RWPE1 (cell line): ENCODE measurements at regions not wholly inside any gene's neighbourhood (a gene's known extent, or its start where the extent isn't known, plus 50 kb on each side); places are given as distances from the start of the nearest gene placed in this dataset.

Source experiments
- CTCF ChIA-PET: fragments of 350-600 bp; sonication (Branson Sonifier 250); formaldehyde crosslinking; extraction: SDS; loops from one replicate; lab custom pipeline; 2021; lab: Yijun Ruan, JAX
- POLR2A ChIA-PET: fragments of 400-600 bp; formaldehyde crosslinking; extraction: SDS; loops from one replicate; lab custom pipeline; 2020; ENCODE audit warnings: antibody characterized with exemption; ENCODE audit not compliant: low non-redundant PET; lab: Yijun Ruan, JAX
- DNase-seq: peaks from one replicate; pipeline ENCODE4 v3.0.0; 2012; ENCODE audit warnings: low spot score
- H3K27ac ChIP-seq: fragments of 450-650 bp; 2 replicates; pipeline ENCODE4 v1.5.1; 2017
- CTCF ChIP-seq: fragments of 450-650 bp; conservative IDR thresholded peaks from 2 replicates; pipeline ENCODE4 v1.5.1; 2017; ENCODE audit warnings: low read depth, mild to moderate bottlenecking

- POLR2A ChIA-PET: no interaction called here
- no peak for DNase-seq
- no peak for TF ChIP-seq CTCF
- CTCF ChIA-PET: no interaction called here
- H3K27ac ChIP-seq: no peak overlapping the region
Observed at GRCh38 chr15:58329211-58329610, 102.6 kb upstream of the LIPC start.

GRCh38 chr15:58329781-58330671, 101.8 kb upstream of the LIPC start:
- peak overlapping the region; percentile 79 for H3K27ac ChIP-seq
- no peak for DNase-seq
- no peak for TF ChIP-seq CTCF
- POLR2A ChIA-PET: no interaction called here
- CTCF ChIA-PET: interaction anchor here (0.6 kb wide), 1 partner anchor 416 kb away, joined by 3 read pairs; no protein-coding TSS in a partner anchor

GRCh38 chr15:58330741-58331559, 100.8 kb upstream of the LIPC start:
- peak overlapping the region; percentile 79 for H3K27ac ChIP-seq
- no peak for TF ChIP-seq CTCF
- ChIA-PET POLR2A (no interaction called here), CTCF (interaction anchor here (0.6 to 1.4 kb wide), 2 partner anchors 28 to 72 kb away, joined by 3 read pairs; no protein-coding TSS in a partner anchor)
- DNase-seq: no peak

- POLR2A ChIA-PET: no interaction called here
- CTCF ChIA-PET: interaction anchor here (0.6 to 1.4 kb wide), 2 partner anchors 27 to 71 kb away, joined by 3 read pairs; no protein-coding TSS in a partner anchor
- no peak for TF ChIP-seq CTCF
- H3K27ac ChIP-seq: peak overlapping the region; percentile 79
- no peak for DNase-seq
Observed at GRCh38 chr15:58331560-58331912, 100.3 kb upstream of the LIPC start.

- TF ChIP-seq CTCF: no peak
- DNase-seq: peak; percentile 96
- CTCF ChIA-PET: interaction anchor here (0.7 to 1.4 kb wide), 2 partner anchors 27 to 1727 kb away, joined by 3 read pairs; no protein-coding TSS in a partner anchor
- POLR2A ChIA-PET: no interaction called here
- peak overlapping the region; percentile 79 for H3K27ac ChIP-seq
Observed at GRCh38 chr15:58331913-58332675, 99.7 kb upstream of the LIPC start.
